ENCODE measurements at regions not wholly inside any gene's neighbourhood (a gene's known extent, or its start where the extent isn't known, plus 50 kb on each side); places are given as distances from the start of the nearest gene placed in this dataset.

GRCh38 chr5:104987074-104987473 is 1424.5 kb upstream of the NUDT12 start:
- H3K27me3 ChIP-seq = no peaks in the 10 kb centered on the region
- H3K36me3 ChIP-seq = no peaks in the 10 kb centered on the region
- no peak for TF ChIP-seq POLR2A (IDR thresholded peaks at IDR 0.05)
- TF ChIP-seq CTCF (IDR thresholded peaks at IDR 0.05) = no peak
- DNase-seq = no peak
- H3K27ac ChIP-seq = no peak overlapping the region
- H3K9me3 ChIP-seq = no peaks in the 10 kb centered on the region
- no peak for ATAC-seq
- H3K4me3 ChIP-seq = no peak overlapping the region
- no peaks in the 10 kb centered on the region for H3K4me1 ChIP-seq
- intact Hi-C loops (cut with DNase I) = no loop called here

- WGBS (ENCODE audit: insufficient coverage, low coverage, low lambda C conversion rate, missing lambda C conversion rate) = 17% methylated on average over 2 of the region's 2 CpGs
- no peak for ATAC-seq
Observed at GRCh38 chr5:104977529-104977928, 1414.9 kb upstream of the NUDT12 start.

GRCh38 chr5:104967806-104968410 is 1405.3 kb upstream of the NUDT12 start:
- Histone ChIP-seq H3K4me3 (no peak overlapping the region), H3K36me3 (no peaks in the 10 kb centered on the region), H3K27ac (no peak overlapping the region), H3K27me3 (no peaks in the 10 kb centered on the region), H3K9me3 (no peaks in the 10 kb centered on the region), H3K4me1 (no peaks in the 10 kb centered on the region)
- WGBS (ENCODE audit: insufficient coverage, low coverage, low lambda C conversion rate, missing lambda C conversion rate) = 48% methylated on average over 4 of the region's 4 CpGs
- TF ChIP-seq CTCF (IDR thresholded peaks at IDR 0.05) = no peak
- no peak for TF ChIP-seq POLR2A (IDR thresholded peaks at IDR 0.05)
- no peak for DNase-seq
- intact Hi-C loops (cut with DNase I) = no loop called here
- no peak for ATAC-seq

More at GRCh38 chr5:104977529-104977928, 1414.9 kb upstream of the NUDT12 start:
- Histone ChIP-seq H3K9me3 (no peaks in the 10 kb centered on the region), H3K36me3 (no peaks in the 10 kb centered on the region), H3K27me3 (no peaks in the 10 kb centered on the region), H3K27ac (no peak overlapping the region), H3K4me3 (no peak overlapping the region), H3K4me1 (no peaks in the 10 kb centered on the region)
- no peak for DNase-seq
- intact Hi-C loops (cut with DNase I) = no loop called here
- no peak for TF ChIP-seq POLR2A (IDR thresholded peaks at IDR 0.05)
- TF ChIP-seq CTCF (IDR thresholded peaks at IDR 0.05) = no peak

- DNase-seq (no peak), ATAC-seq (no peak)
- no peaks in the 10 kb centered on the region for H3K27me3 ChIP-seq
- intact Hi-C loops (cut with DNase I) = no loop called here
- H3K27ac ChIP-seq = no peak overlapping the region
- no peak overlapping the region for H3K4me3 ChIP-seq
- H3K4me1 ChIP-seq = no peaks in the 10 kb centered on the region
- H3K36me3 ChIP-seq = no peaks in the 10 kb centered on the region
- WGBS (ENCODE audit: insufficient coverage, low coverage, low lambda C conversion rate, missing lambda C conversion rate) = 33% methylated on average over 1 of the region's 1 CpG
- TF ChIP-seq CTCF (IDR thresholded peaks at IDR 0.05) (no peak), POLR2A (IDR thresholded peaks at IDR 0.05) (no peak)
- no peaks in the 10 kb centered on the region for H3K9me3 ChIP-seq
Observed at GRCh38 chr5:104965006-104965405, 1402.4 kb upstream of the NUDT12 start.

- DNase-seq (no peak), ATAC-seq (no peak)
- no peak overlapping the region for H3K27ac ChIP-seq
- intact Hi-C loops (cut with DNase I) = no loop called here
- H3K27me3 ChIP-seq = no peaks in the 10 kb centered on the region
- 20% methylated on average over 2 of the region's 2 CpGs for WGBS (ENCODE audit: insufficient coverage, low coverage, low lambda C conversion rate, missing lambda C conversion rate)
- TF ChIP-seq POLR2A (IDR thresholded peaks at IDR 0.05) (no peak), CTCF (IDR thresholded peaks at IDR 0.05) (no peak)
- H3K36me3 ChIP-seq = no peaks in the 10 kb centered on the region
- no peaks in the 10 kb centered on the region for H3K9me3 ChIP-seq
- no peak overlapping the region for H3K4me3 ChIP-seq
- H3K4me1 ChIP-seq = no peaks in the 10 kb centered on the region
Observed at GRCh38 chr5:104955479-104955878, 1392.9 kb upstream of the NUDT12 start.

Measured in right lobe of liver (tissue), 6 donors.